OCI-LY7 (cell line): ENCODE measurements at regions not wholly inside any gene's neighbourhood (a gene's known extent, or its start where the extent isn't known, plus 50 kb on each side); places are given as distances from the start of the nearest gene placed in this dataset.

ENCODE experiments used
- CTCF ChIP-seq: fragments of 200-600 bp; sonication (generic); conservative IDR thresholded peaks from 2 replicates; pipeline ENCODE4 v1.5.1; 2014; ENCODE audit warnings: mild to moderate bottlenecking, antibody characterized with exemption, low read length, moderate library complexity, mixed read lengths
- EZH2phosphoT487 ChIP-seq: fragments of 200-600 bp; sonication (generic); IDR thresholded peaks from 2 replicates; pipeline ENCODE4 v1.6.1; 2018; ENCODE audit warnings: low read depth, borderline replicate concordance, mild to moderate bottlenecking, mixed run types, antibody characterized with exemption, low read length, moderate library complexity, mixed read lengths

GRCh38 chr5:86526811-86527348, 90.9 kb upstream of the COX7C start:
- TF ChIP-seq CTCF: no peak
- TF ChIP-seq EZH2phosphoT487: no peak
